ENCODE measurements at regions not wholly inside any gene's neighbourhood (a gene's known extent, or its start where the extent isn't known, plus 50 kb on each side); places are given as distances from the start of the nearest gene placed in this dataset.

GRCh38 chr1:229192031-229192430 is 78.9 kb upstream of the RAB4A start:
- no peaks in the 10 kb centered on the region for H3K27me3 ChIP-seq (ENCODE audit: insufficient read depth, low read length)
- no peak overlapping the region for H3K9ac ChIP-seq (ENCODE audit: low read depth, low read length)
- no peak overlapping the region for H3K27ac ChIP-seq (ENCODE audit: low read length)
- no peaks in the 10 kb centered on the region for H3K9me3 ChIP-seq (ENCODE audit: insufficient read depth, low read depth, low read length)
- no peaks in the 10 kb centered on the region for H3K36me3 ChIP-seq (ENCODE audit: insufficient read depth, low read depth, low read length)
- H3K4me3 ChIP-seq (ENCODE audit: low read length), result no peak overlapping the region
- peaks cover 19% of the 10 kb centered on the region; the same call in 1 of the 2 replicates for H3K4me1 ChIP-seq (ENCODE audit: insufficient read depth, low read length)

- Histone ChIP-seq H3K4me3 (ENCODE audit: low read length) (no peak overlapping the region), H3K9ac (ENCODE audit: low read depth, low read length) (no peak overlapping the region), H3K9me3 (ENCODE audit: insufficient read depth, low read depth, low read length) (no peaks in the 10 kb centered on the region), H3K27me3 (ENCODE audit: insufficient read depth, low read length) (no peaks in the 10 kb centered on the region), H3K36me3 (ENCODE audit: insufficient read depth, low read depth, low read length) (no peaks in the 10 kb centered on the region), H3K4me1 (ENCODE audit: insufficient read depth, low read length) (peaks cover 19% of the 10 kb centered on the region; the same call in 1 of the 2 replicates), H3K27ac (ENCODE audit: low read length) (no peak overlapping the region)
Measured at GRCh38 chr1:229192853-229193252, 78.1 kb upstream of the RAB4A start.

- Histone ChIP-seq H3K4me1 (ENCODE audit: insufficient read depth, low read length) (peaks cover 19% of the 10 kb centered on the region; the same call in 1 of the 2 replicates), H3K27ac (ENCODE audit: low read length) (no peak overlapping the region), H3K27me3 (ENCODE audit: insufficient read depth, low read length) (no peaks in the 10 kb centered on the region), H3K4me3 (ENCODE audit: low read length) (no peak overlapping the region), H3K9me3 (ENCODE audit: insufficient read depth, low read depth, low read length) (no peaks in the 10 kb centered on the region), H3K36me3 (ENCODE audit: insufficient read depth, low read depth, low read length) (no peaks in the 10 kb centered on the region), H3K9ac (ENCODE audit: low read depth, low read length) (no peak overlapping the region)
Measured at GRCh38 chr1:229194096-229194495, 76.8 kb upstream of the RAB4A start.

GRCh38 chr1:229195246-229195645 is 75.7 kb upstream of the RAB4A start:
- Histone ChIP-seq H3K9ac (ENCODE audit: low read depth, low read length) (no peak overlapping the region), H3K9me3 (ENCODE audit: insufficient read depth, low read depth, low read length) (no peaks in the 10 kb centered on the region), H3K4me3 (ENCODE audit: low read length) (no peak overlapping the region), H3K36me3 (ENCODE audit: insufficient read depth, low read depth, low read length) (no peaks in the 10 kb centered on the region), H3K4me1 (ENCODE audit: insufficient read depth, low read length) (peaks cover 21% of the 10 kb centered on the region), H3K27me3 (ENCODE audit: insufficient read depth, low read length) (no peaks in the 10 kb centered on the region), H3K27ac (ENCODE audit: low read length) (no peak overlapping the region)

- no peak overlapping the region for H3K27ac ChIP-seq (ENCODE audit: low read length)
- no peaks in the 10 kb centered on the region for H3K36me3 ChIP-seq (ENCODE audit: insufficient read depth, low read depth, low read length)
- H3K4me1 ChIP-seq (ENCODE audit: insufficient read depth, low read length), result peaks cover 9% of the 10 kb centered on the region
- H3K27me3 ChIP-seq (ENCODE audit: insufficient read depth, low read length), result no peaks in the 10 kb centered on the region
- no peaks in the 10 kb centered on the region for H3K9me3 ChIP-seq (ENCODE audit: insufficient read depth, low read depth, low read length)
- H3K4me3 ChIP-seq (ENCODE audit: low read length), result no peak overlapping the region
- H3K9ac ChIP-seq (ENCODE audit: low read depth, low read length), result no peak overlapping the region
Measured at GRCh38 chr1:229196404-229197264, 74.3 kb upstream of the RAB4A start.

GRCh38 chr1:229197265-229197585 is 73.7 kb upstream of the RAB4A start:
- Histone ChIP-seq H3K36me3 (ENCODE audit: insufficient read depth, low read depth, low read length) (no peaks in the 10 kb centered on the region), H3K27me3 (ENCODE audit: insufficient read depth, low read length) (no peaks in the 10 kb centered on the region), H3K4me3 (ENCODE audit: low read length) (no peak overlapping the region), H3K4me1 (ENCODE audit: insufficient read depth, low read length) (peaks cover 9% of the 10 kb centered on the region), H3K9ac (ENCODE audit: low read depth, low read length) (no peak overlapping the region), H3K27ac (ENCODE audit: low read length) (no peak overlapping the region), H3K9me3 (ENCODE audit: insufficient read depth, low read depth, low read length) (no peaks in the 10 kb centered on the region)

- H3K27ac ChIP-seq (ENCODE audit: low read length), result no peak overlapping the region
- no peaks in the 10 kb centered on the region for H3K9me3 ChIP-seq (ENCODE audit: insufficient read depth, low read depth, low read length)
- H3K36me3 ChIP-seq (ENCODE audit: insufficient read depth, low read depth, low read length), result no peaks in the 10 kb centered on the region
- peaks cover 23% of the 10 kb centered on the region for H3K4me1 ChIP-seq (ENCODE audit: insufficient read depth, low read length)
- peak overlapping the region; percentile 46; the same call in 1 of the 2 replicates for H3K9ac ChIP-seq (ENCODE audit: low read depth, low read length)
- H3K4me3 ChIP-seq (ENCODE audit: low read length), result no peak overlapping the region
- H3K27me3 ChIP-seq (ENCODE audit: insufficient read depth, low read length), result no peaks in the 10 kb centered on the region
Measured at GRCh38 chr1:229199261-229200243, 71.4 kb upstream of the RAB4A start.

GRCh38 chr1:229203030-229203751 is 67.7 kb upstream of the RAB4A start:
- H3K4me3 ChIP-seq (ENCODE audit: low read length), result no peak overlapping the region
- H3K4me1 ChIP-seq (ENCODE audit: insufficient read depth, low read length), result peaks cover 28% of the 10 kb centered on the region
- peak overlapping the region; percentile 2 for H3K27ac ChIP-seq (ENCODE audit: low read length)
- peak overlapping the region; percentile 13; the same call in 1 of the 2 replicates for H3K9ac ChIP-seq (ENCODE audit: low read depth, low read length)
- H3K36me3 ChIP-seq (ENCODE audit: insufficient read depth, low read depth, low read length), result no peaks in the 10 kb centered on the region
- H3K9me3 ChIP-seq (ENCODE audit: insufficient read depth, low read depth, low read length), result no peaks in the 10 kb centered on the region
- H3K27me3 ChIP-seq (ENCODE audit: insufficient read depth, low read length), result no peaks in the 10 kb centered on the region

GRCh38 chr1:229203991-229204632 is 66.8 kb upstream of the RAB4A start:
- Histone ChIP-seq H3K4me3 (ENCODE audit: low read length) (no peak overlapping the region), H3K4me1 (ENCODE audit: insufficient read depth, low read length) (peaks cover 28% of the 10 kb centered on the region), H3K27ac (ENCODE audit: low read length) (peak overlapping the region; percentile 1), H3K9ac (ENCODE audit: low read depth, low read length) (peak overlapping the region; percentile 31; the same call in 1 of the 2 replicates), H3K36me3 (ENCODE audit: insufficient read depth, low read depth, low read length) (no peaks in the 10 kb centered on the region), H3K27me3 (ENCODE audit: insufficient read depth, low read length) (no peaks in the 10 kb centered on the region), H3K9me3 (ENCODE audit: insufficient read depth, low read depth, low read length) (no peaks in the 10 kb centered on the region)

- no peaks in the 10 kb centered on the region for H3K27me3 ChIP-seq (ENCODE audit: insufficient read depth, low read length)
- no peak overlapping the region for H3K4me3 ChIP-seq (ENCODE audit: low read length)
- H3K9me3 ChIP-seq (ENCODE audit: insufficient read depth, low read depth, low read length), result no peaks in the 10 kb centered on the region
- H3K9ac ChIP-seq (ENCODE audit: low read depth, low read length), result peak overlapping the region; percentile 6; the same call in 1 of the 2 replicates
- H3K36me3 ChIP-seq (ENCODE audit: insufficient read depth, low read depth, low read length), result no peaks in the 10 kb centered on the region
- peaks cover 19% of the 10 kb centered on the region for H3K4me1 ChIP-seq (ENCODE audit: insufficient read depth, low read length)
- no peak overlapping the region for H3K27ac ChIP-seq (ENCODE audit: low read length)
Measured at GRCh38 chr1:229204921-229205777, 65.8 kb upstream of the RAB4A start.
